ENCODE measurements at regions not wholly inside any gene's neighbourhood (a gene's known extent, or its start where the extent isn't known, plus 50 kb on each side); places are given as distances from the start of the nearest gene placed in this dataset.

DNA sequence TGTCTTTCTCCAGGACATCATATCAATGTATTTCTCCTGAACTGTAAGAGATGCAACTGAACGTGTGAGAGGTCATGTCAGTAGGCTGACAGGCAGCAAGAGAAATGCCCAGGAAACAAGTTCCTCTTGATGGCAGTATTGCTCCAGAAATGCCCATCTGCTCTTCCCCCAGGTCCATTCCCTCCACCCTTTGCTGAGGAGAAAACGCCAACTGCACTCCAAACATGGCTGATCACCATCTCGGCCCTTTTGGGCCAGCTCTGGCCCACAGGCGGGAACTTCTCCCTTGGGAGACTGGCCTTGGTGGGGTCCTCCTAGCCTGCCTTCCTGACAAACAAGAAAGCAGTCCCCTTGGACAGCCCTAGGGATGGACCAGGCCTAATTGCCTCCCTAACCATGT, 276.5 kb upstream of the AGTR2 start:
- peak; percentile 75 for DNase-seq
- H3K27me3 ChIP-seq (ENCODE audit: control insufficient read depth, insufficient read depth, low read length): peaks cover 21% of the 10 kb centered on the region
- H3K4me1 ChIP-seq (ENCODE audit: control insufficient read depth, insufficient read depth, low read length): peaks cover 10% of the 10 kb centered on the region
- H3K9me3 ChIP-seq (replicated peaks; ENCODE audit: control insufficient read depth, low read depth, low read length): peaks cover 29% of the 10 kb centered on the region
- no peaks in the 10 kb centered on the region for H3K36me3 ChIP-seq (ENCODE audit: control insufficient read depth, insufficient read depth, low read length)
- H3K4me3 ChIP-seq (ENCODE audit: low read length): no peak overlapping the region
- H3K27ac ChIP-seq (ENCODE audit: low read length): no peak overlapping the region
- 49% methylated on average over 4 of the region's 4 CpGs for WGBS (ENCODE audit: insufficient coverage)

- Histone ChIP-seq H3K9me3 (replicated peaks; ENCODE audit: control insufficient read depth, low read depth, low read length) (peaks cover 23% of the 10 kb centered on the region), H3K4me1 (ENCODE audit: control insufficient read depth, insufficient read depth, low read length) (peaks cover 10% of the 10 kb centered on the region), H3K27me3 (ENCODE audit: control insufficient read depth, insufficient read depth, low read length) (peaks cover 32% of the 10 kb centered on the region), H3K36me3 (ENCODE audit: control insufficient read depth, insufficient read depth, low read length) (no peaks in the 10 kb centered on the region), H3K27ac (ENCODE audit: low read length) (no peak overlapping the region), H3K4me3 (ENCODE audit: low read length) (no peak overlapping the region)
- DNase-seq: no peak
- WGBS (ENCODE audit: insufficient coverage): 74% methylated on average over 6 of the region's 6 CpGs
Observed at GRCh38 chrX:115895678-115896329, 274.7 kb upstream of the AGTR2 start.

DNA sequence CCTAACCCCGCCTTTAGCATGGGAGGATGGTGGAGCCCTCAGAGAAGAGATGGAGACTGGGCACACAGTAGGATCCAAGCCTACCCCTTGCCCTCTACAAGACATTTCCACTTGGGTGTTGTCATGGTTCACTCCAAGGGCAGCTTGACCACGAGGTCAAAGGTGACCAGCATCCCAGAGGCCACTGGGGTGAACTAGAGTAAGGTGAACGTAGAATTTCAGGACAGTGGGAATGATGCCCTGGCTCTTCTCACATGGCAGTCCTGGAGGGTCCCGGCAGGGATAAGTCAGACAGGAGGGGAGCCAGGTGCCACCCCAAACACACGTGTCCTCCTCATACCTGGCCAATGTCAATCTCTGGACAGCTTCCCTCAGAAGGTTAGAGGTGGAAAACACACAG, 274.2 kb upstream of the AGTR2 start:
- DNase-seq: no peak
- H3K27me3 ChIP-seq (ENCODE audit: control insufficient read depth, insufficient read depth, low read length): peaks cover 38% of the 10 kb centered on the region
- H3K9me3 ChIP-seq (replicated peaks; ENCODE audit: control insufficient read depth, low read depth, low read length): peaks cover 20% of the 10 kb centered on the region
- H3K36me3 ChIP-seq (ENCODE audit: control insufficient read depth, insufficient read depth, low read length): no peaks in the 10 kb centered on the region
- H3K27ac ChIP-seq (ENCODE audit: low read length): no peak overlapping the region
- WGBS (ENCODE audit: insufficient coverage): 40% methylated on average over 1 of the region's 5 CpGs
- no peak overlapping the region for H3K4me3 ChIP-seq (ENCODE audit: low read length)
- peaks cover 10% of the 10 kb centered on the region for H3K4me1 ChIP-seq (ENCODE audit: control insufficient read depth, insufficient read depth, low read length)

DNA sequence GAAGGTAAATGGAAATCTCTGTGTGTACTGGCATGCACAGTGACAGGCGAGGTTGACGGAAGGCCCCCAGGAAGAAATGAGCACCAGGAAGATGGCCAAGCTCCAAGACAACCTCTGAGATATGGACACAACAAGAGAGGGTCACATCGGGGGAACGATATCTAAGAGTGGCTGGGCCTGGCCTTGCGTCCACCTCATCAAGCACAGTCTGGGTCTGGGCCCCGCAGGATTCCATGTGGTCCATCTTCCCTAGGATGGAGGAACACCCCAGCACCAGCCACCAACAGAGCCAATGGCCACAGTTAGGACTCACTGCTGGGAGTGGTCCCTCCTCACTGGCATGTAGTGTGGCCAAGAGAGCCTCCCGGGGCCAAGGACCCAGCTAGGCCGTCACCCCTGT, 272.6 kb upstream of the AGTR2 start:
- Histone ChIP-seq H3K36me3 (ENCODE audit: control insufficient read depth, insufficient read depth, low read length) (no peaks in the 10 kb centered on the region), H3K27ac (ENCODE audit: low read length) (no peak overlapping the region), H3K4me3 (ENCODE audit: low read length) (no peak overlapping the region), H3K4me1 (ENCODE audit: control insufficient read depth, insufficient read depth, low read length) (peaks cover 7% of the 10 kb centered on the region), H3K9me3 (replicated peaks; ENCODE audit: control insufficient read depth, low read depth, low read length) (peaks cover 14% of the 10 kb centered on the region), H3K27me3 (ENCODE audit: control insufficient read depth, insufficient read depth, low read length) (peaks cover 50% of the 10 kb centered on the region)
- WGBS (ENCODE audit: insufficient coverage): 93% methylated on average over 8 of the region's 8 CpGs
- no peak for DNase-seq

- no peak overlapping the region for H3K4me3 ChIP-seq (ENCODE audit: low read length)
Observed at GRCh38 chrX:115898382-115899001, 272.1 kb upstream of the AGTR2 start.

DNA sequence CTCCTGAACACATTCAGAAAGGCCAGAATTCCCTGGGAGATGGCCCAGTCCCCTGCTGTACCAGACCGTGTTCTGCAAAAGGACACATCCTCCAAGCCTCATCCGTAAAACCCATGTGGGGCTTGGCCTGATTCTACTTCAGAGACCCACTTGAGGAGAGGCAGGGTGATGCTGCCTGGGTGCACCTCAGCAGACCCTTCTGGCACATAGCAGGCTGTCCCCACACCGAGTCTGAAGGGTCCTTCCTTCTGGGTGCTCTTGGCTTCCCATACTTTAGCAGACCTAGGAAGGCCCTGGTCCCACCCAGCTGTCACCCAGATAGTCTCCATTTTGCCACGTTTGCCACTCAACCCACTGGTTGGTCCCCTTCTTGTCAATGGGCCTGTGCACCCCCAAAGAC, 270.1 kb upstream of the AGTR2 start:
- DNase-seq: no peak
- Histone ChIP-seq H3K27me3 (ENCODE audit: control insufficient read depth, insufficient read depth, low read length) (peaks cover 69% of the 10 kb centered on the region), H3K36me3 (ENCODE audit: control insufficient read depth, insufficient read depth, low read length) (no peaks in the 10 kb centered on the region), H3K9me3 (replicated peaks; ENCODE audit: control insufficient read depth, low read depth, low read length) (peaks cover 10% of the 10 kb centered on the region), H3K27ac (ENCODE audit: low read length) (no peak overlapping the region), H3K4me3 (ENCODE audit: low read length) (no peak overlapping the region), H3K4me1 (ENCODE audit: control insufficient read depth, insufficient read depth, low read length) (no peaks in the 10 kb centered on the region)
- 74% methylated on average over 4 of the region's 4 CpGs for WGBS (ENCODE audit: insufficient coverage)

More at GRCh38 chrX:115898382-115899001, 272.1 kb upstream of the AGTR2 start:
- DNase-seq: peak; percentile 85
- Histone ChIP-seq H3K36me3 (ENCODE audit: control insufficient read depth, insufficient read depth, low read length) (no peaks in the 10 kb centered on the region), H3K27ac (ENCODE audit: low read length) (no peak overlapping the region), H3K4me1 (ENCODE audit: control insufficient read depth, insufficient read depth, low read length) (peaks cover 2% of the 10 kb centered on the region), H3K9me3 (replicated peaks; ENCODE audit: control insufficient read depth, low read depth, low read length) (peaks cover 13% of the 10 kb centered on the region), H3K27me3 (ENCODE audit: control insufficient read depth, insufficient read depth, low read length) (peaks cover 56% of the 10 kb centered on the region)
- 64% methylated on average over 8 of the region's 8 CpGs for WGBS (ENCODE audit: insufficient coverage)

- Histone ChIP-seq H3K27me3 (ENCODE audit: control insufficient read depth, insufficient read depth, low read length) (peaks cover 71% of the 10 kb centered on the region), H3K4me1 (ENCODE audit: control insufficient read depth, insufficient read depth, low read length) (no peaks in the 10 kb centered on the region), H3K36me3 (ENCODE audit: control insufficient read depth, insufficient read depth, low read length) (no peaks in the 10 kb centered on the region), H3K9me3 (replicated peaks; ENCODE audit: control insufficient read depth, low read depth, low read length) (peaks cover 8% of the 10 kb centered on the region), H3K4me3 (ENCODE audit: low read length) (no peak overlapping the region), H3K27ac (ENCODE audit: low read length) (no peak overlapping the region)
- no peak for DNase-seq
- 62% methylated on average over 2 of the region's 3 CpGs for WGBS (ENCODE audit: insufficient coverage)
Observed at GRCh38 chrX:115901241-115901640, 269.3 kb upstream of the AGTR2 start.

- WGBS (ENCODE audit: insufficient coverage): 84% methylated on average over 7 of the region's 7 CpGs
- Histone ChIP-seq H3K9me3 (replicated peaks; ENCODE audit: control insufficient read depth, low read depth, low read length) (peaks cover 9% of the 10 kb centered on the region), H3K27ac (ENCODE audit: low read length) (no peak overlapping the region), H3K27me3 (ENCODE audit: control insufficient read depth, insufficient read depth, low read length) (peaks cover 76% of the 10 kb centered on the region), H3K4me3 (ENCODE audit: low read length) (no peak overlapping the region), H3K4me1 (ENCODE audit: control insufficient read depth, insufficient read depth, low read length) (no peaks in the 10 kb centered on the region), H3K36me3 (ENCODE audit: control insufficient read depth, insufficient read depth, low read length) (no peaks in the 10 kb centered on the region)
- DNase-seq: no peak
Observed at GRCh38 chrX:115902995-115903394, 267.5 kb upstream of the AGTR2 start.

DNA sequence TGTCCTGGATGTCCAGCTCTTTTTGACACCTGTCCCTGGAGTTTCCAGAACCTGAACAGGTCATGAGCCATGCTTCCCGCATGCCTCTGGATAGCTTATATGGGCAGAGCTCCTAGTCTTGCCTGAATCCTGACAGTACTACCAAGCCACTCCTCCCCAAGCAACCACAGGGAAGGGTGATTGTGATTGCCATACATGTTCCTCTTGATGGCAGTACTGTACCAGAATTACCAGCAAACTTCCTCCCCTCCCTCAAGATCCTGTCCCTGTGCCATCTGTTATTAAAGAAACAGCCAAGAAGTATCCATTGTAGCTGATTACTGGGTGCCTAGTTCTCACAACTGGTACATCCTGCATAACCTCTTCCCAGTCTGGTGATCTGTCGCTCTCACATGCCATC, 264.3 kb upstream of the AGTR2 start:
- 100% methylated on average over 1 of the region's 2 CpGs for WGBS (ENCODE audit: insufficient coverage)
- Histone ChIP-seq H3K27ac (ENCODE audit: low read length) (no peak overlapping the region), H3K4me1 (ENCODE audit: control insufficient read depth, insufficient read depth, low read length) (no peaks in the 10 kb centered on the region), H3K27me3 (ENCODE audit: control insufficient read depth, insufficient read depth, low read length) (peaks cover 64% of the 10 kb centered on the region), H3K36me3 (ENCODE audit: control insufficient read depth, insufficient read depth, low read length) (no peaks in the 10 kb centered on the region), H3K4me3 (ENCODE audit: low read length) (no peak overlapping the region), H3K9me3 (replicated peaks; ENCODE audit: control insufficient read depth, low read depth, low read length) (peaks cover 9% of the 10 kb centered on the region)
- no peak for DNase-seq

DNA sequence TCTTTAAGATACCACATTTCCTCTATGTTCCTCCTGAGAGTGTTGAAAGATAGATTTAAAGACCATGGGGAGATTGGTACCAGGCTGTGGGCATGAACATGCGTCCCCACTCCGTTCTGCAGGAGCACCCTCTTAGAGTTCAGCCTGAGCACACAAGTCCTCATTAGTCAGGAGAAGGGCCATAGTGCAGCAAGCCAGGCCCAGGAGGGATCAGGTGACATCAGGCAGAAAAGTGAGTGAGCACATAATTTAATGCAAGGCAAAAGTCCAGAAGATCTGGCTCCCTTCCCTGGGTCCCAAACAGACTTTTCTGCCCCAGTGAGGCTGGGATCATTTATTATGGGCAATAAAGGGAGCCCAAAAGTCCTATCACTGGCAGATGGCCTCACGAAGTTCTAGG, 263.7 kb upstream of the AGTR2 start:
- WGBS (ENCODE audit: insufficient coverage): 77% methylated on average over 3 of the region's 3 CpGs
- Histone ChIP-seq H3K4me3 (ENCODE audit: low read length) (no peak overlapping the region), H3K4me1 (ENCODE audit: control insufficient read depth, insufficient read depth, low read length) (no peaks in the 10 kb centered on the region), H3K9me3 (replicated peaks; ENCODE audit: control insufficient read depth, low read depth, low read length) (peaks cover 14% of the 10 kb centered on the region), H3K36me3 (ENCODE audit: control insufficient read depth, insufficient read depth, low read length) (no peaks in the 10 kb centered on the region), H3K27me3 (ENCODE audit: control insufficient read depth, insufficient read depth, low read length) (peaks cover 63% of the 10 kb centered on the region), H3K27ac (ENCODE audit: low read length) (no peak overlapping the region)
- no peak for DNase-seq

All from muscle of leg (tissue), 3 donors.